Right lobe of liver (tissue), 6 donors: ENCODE measurements at regions not wholly inside any gene's neighbourhood (a gene's known extent, or its start where the extent isn't known, plus 50 kb on each side); places are given as distances from the start of the nearest gene placed in this dataset.

ENCODE experiments used
- ATAC-seq, 4 donors: fragments of 200-7000 bp; cut with Tn5 transposase; one replicate each; pipeline ENCODE4 v1.9.1; 2020; ENCODE audit warnings: mild to moderate bottlenecking in 4 of 4, moderate library complexity in 4 of 4
- DNase-seq, 3 donors: peaks; one replicate each; pipeline ENCODE4 v3.0.0-alpha.2; 2020
- H3K27ac ChIP-seq, 3 donors: fragments of 200-600 bp; one replicate each; pipeline ENCODE4 v1.8.0; 2022
- H3K27me3 ChIP-seq, 2 donors: fragments of 200-600 bp; one replicate each; pipeline ENCODE4 v1.8.0; 2022
- H3K36me3 ChIP-seq, 4 donors: fragments of 200-600 bp; sonication (generic) in 1 of 4; one replicate each; pipeline versions ENCODE4 v1.5.1 to v1.8.0; 2017 to 2022; ENCODE audit warnings: control low read depth in 1 of 4
- H3K4me1 ChIP-seq, 4 donors: fragments of 200-600 bp; sonication (generic) in 1 of 4; one replicate each; pipeline versions ENCODE4 v1.5.1 to v1.8.0; 2017 to 2022; ENCODE audit warnings: control low read depth in 1 of 4
- H3K4me3 ChIP-seq, 3 donors: fragments of 200-600 bp; one replicate each; pipeline ENCODE4 v1.8.0; 2022
- H3K9me3 ChIP-seq, 4 donors: fragments of 200-600 bp; sonication (generic) in 1 of 4; one replicate each; pipeline versions ENCODE4 v1.5.1 to v1.8.0; 2017 to 2022; ENCODE audit warnings: control low read depth in 1 of 4
- CTCF ChIP-seq, 4 donors: fragments of 200-600 bp in 3 of 4; fragments of 450-650 bp in 1 of 4; IDR thresholded peaks; one replicate each; pipeline versions ENCODE4 v1.5.1 to v1.8.0; 2016 to 2022; ENCODE audit warnings: antibody characterized with exemption in 4 of 4, mild to moderate bottlenecking in 2 of 4
- POLR2A ChIP-seq: fragments of 450-650 bp; IDR thresholded peaks from one replicate; pipeline ENCODE4 v1.6.1; 2017; ENCODE audit warnings: antibody characterized with exemption, mild to moderate bottlenecking
- WGBS: methylation state at CpG from one replicate; pipeline ENCODE4 v1.1.6; 2018; ENCODE audit warnings: low coverage, low lambda C conversion rate; ENCODE audit not compliant: insufficient coverage; ENCODE audit errors: missing lambda C conversion rate; 5-methylcytosine and 5-hydroxymethylcytosine counted together
- intact Hi-C, 2 donors: fragments of 100-400 bp; cut with DNase I; formaldehyde crosslinking; loops; one replicate each; pipeline versions ENCODE4 v1.11.2 to v1.14.1; 2022
- donor health status: DM: no; HTN: yes; CAD: no.
- donor health status: DM: no; HTN: no; CAD: no.
- donor health status: DM: no; HTN: no; CAD: no.
- donor health status: DM: no; HTN: yes; CAD: no.
- donor health status: DM: no; HTN: yes; CAD: no.

GRCh38 chr16:50915120-50915519 lies 173.2 kb downstream of the CYLD start:
- no peak overlapping the region for H3K27ac ChIP-seq
- no peaks in the 10 kb centered on the region for H3K36me3 ChIP-seq
- no peak overlapping the region for H3K4me3 ChIP-seq
- no peaks in the 10 kb centered on the region for H3K27me3 ChIP-seq
- intact Hi-C loops, result no loop called here
- H3K9me3 ChIP-seq, result no peaks in the 10 kb centered on the region
- ATAC-seq (no peak), DNase-seq (no peak)
- H3K4me1 ChIP-seq, result peaks cover 0 to 12% (median 5%) of the 10 kb centered on the region in 4 donors
- WGBS, result 88% methylated on average over 2 of the region's 2 CpGs
- TF ChIP-seq CTCF (IDR thresholded peaks at IDR 0.05), result no peak
- no peak for TF ChIP-seq POLR2A

- no peak for DNase-seq
- intact Hi-C loops, result no loop called here
- Histone ChIP-seq H3K4me1 (peaks cover 0 to 21% (median 9%) of the 10 kb centered on the region in 4 donors), H3K27ac (no peak overlapping the region), H3K9me3 (no peaks in the 10 kb centered on the region), H3K4me3 (no peak overlapping the region), H3K36me3 (no peaks in the 10 kb centered on the region), H3K27me3 (no peaks in the 10 kb centered on the region)
- WGBS, result 32% methylated on average over 10 of the region's 10 CpGs
- ATAC-seq, result peak in 3 of 4 donors; percentile 40 to 51 (median 47)
- no peak for TF ChIP-seq CTCF (IDR thresholded peaks at IDR 0.05)
Observed at GRCh38 chr16:50910736-50911100, 168.8 kb downstream of the CYLD start.

GRCh38 chr16:50909831-50910735 lies 168.2 kb downstream of the CYLD start:
- DNase-seq (no peak), ATAC-seq (peak; percentile 55 to 81 (median 66))
- H3K9me3 ChIP-seq, result no peaks in the 10 kb centered on the region
- WGBS, result 17% methylated on average over 10 of the region's 10 CpGs
- intact Hi-C loops, result no loop called here
- H3K36me3 ChIP-seq, result no peaks in the 10 kb centered on the region
- no peak overlapping the region for H3K4me3 ChIP-seq
- H3K27ac ChIP-seq, result peak overlapping the region in 1 of 3 donors; percentile 76
- no peaks in the 10 kb centered on the region for H3K27me3 ChIP-seq
- peaks cover 0 to 21% (median 9%) of the 10 kb centered on the region in 4 donors for H3K4me1 ChIP-seq
- TF ChIP-seq POLR2A, result no peak
- TF ChIP-seq CTCF (IDR thresholded peaks at IDR 0.05), result no peak

GRCh38 chr16:50908468-50908867 lies 166.6 kb downstream of the CYLD start:
- Histone ChIP-seq H3K36me3 (no peaks in the 10 kb centered on the region), H3K4me3 (no peak overlapping the region), H3K4me1 (peaks cover 0 to 21% (median 9%) of the 10 kb centered on the region in 4 donors), H3K27me3 (no peaks in the 10 kb centered on the region), H3K27ac (no peak overlapping the region), H3K9me3 (no peaks in the 10 kb centered on the region)
- ATAC-seq (no peak), DNase-seq (no peak)
- intact Hi-C loops, result no loop called here
- 80% methylated on average over 5 of the region's 7 CpGs for WGBS
- no peak for TF ChIP-seq CTCF (IDR thresholded peaks at IDR 0.05)
- no peak for TF ChIP-seq POLR2A
